Limb (tissue), 2 donors: ENCODE measurements at regions not wholly inside any gene's neighbourhood (a gene's known extent, or its start where the extent isn't known, plus 50 kb on each side); places are given as distances from the start of the nearest gene placed in this dataset.
"Not testable (repeated sequence)": the region's sequence is repeated elsewhere in the genome, so short reads cannot be mapped to it uniquely, and the experiment has no call there.

ENCODE experiments used
- DNase-seq, 2 donors: peaks; one replicate each; pipeline ENCODE4 v3.0.0-alpha.2; 2016; ENCODE audit errors: extremely low spot score in 2 of 2

- no peak for DNase-seq
Measured at GRCh38 chr7:23887660-23888059, 177.6 kb downstream of the STK31 start.

GRCh38 chr7:23888958-23889357 lies 178.9 kb downstream of the STK31 start:
- no peak for DNase-seq

- DNase-seq = no peak
Measured at GRCh38 chr7:23889566-23889965, 179.5 kb downstream of the STK31 start.

GRCh38 chr7:23892019-23892418 lies 182.0 kb downstream of the STK31 start:
- DNase-seq = no peak

- no peak for DNase-seq
Measured at GRCh38 chr7:23893176-23893941, 183.3 kb downstream of the STK31 start.

GRCh38 chr7:23893942-23894891 lies 184.2 kb downstream of the STK31 start:
- DNase-seq = no peak

- no peak for DNase-seq
Measured at GRCh38 chr7:23894892-23895569, 185.0 kb downstream of the STK31 start.

- no peak for DNase-seq
Measured at GRCh38 chr7:23895666-23896096, 185.7 kb downstream of the STK31 start.

GRCh38 chr7:23898619-23899018 lies 188.6 kb downstream of the STK31 start:
- no peak for DNase-seq

GRCh38 chr7:23904901-23905300 lies 194.9 kb downstream of the STK31 start:
- DNase-seq = not testable (repeated sequence)

- DNase-seq = no peak
Measured at GRCh38 chr7:23907012-23907411, 197.0 kb downstream of the STK31 start.

GRCh38 chr7:23909426-23909825 lies 199.4 kb downstream of the STK31 start:
- no peak for DNase-seq

- no peak for DNase-seq
Measured at GRCh38 chr7:23912065-23912464, 202.0 kb downstream of the STK31 start.

GRCh38 chr7:23913016-23913415 lies 203.0 kb downstream of the STK31 start:
- no peak for DNase-seq

GRCh38 chr7:23915236-23915635 lies 205.2 kb downstream of the STK31 start:
- DNase-seq = peak in 1 of 2 donors; percentile 36

GRCh38 chr7:23918286-23918685 lies 208.3 kb downstream of the STK31 start:
- no peak for DNase-seq

GRCh38 chr7:23918856-23919255 lies 208.8 kb downstream of the STK31 start:
- peak in 1 of 2 donors; percentile 40 for DNase-seq

GRCh38 chr7:23925088-23925487 lies 215.1 kb downstream of the STK31 start:
- no peak for DNase-seq

GRCh38 chr7:23927709-23928417 lies 217.8 kb downstream of the STK31 start:
- no peak for DNase-seq

- no peak for DNase-seq
Measured at GRCh38 chr7:23928418-23928775, 218.4 kb downstream of the STK31 start.

- DNase-seq = no peak
Measured at GRCh38 chr7:23930312-23930711, 220.3 kb downstream of the STK31 start.
